ENCODE measurements at regions not wholly inside any gene's neighbourhood (a gene's known extent, or its start where the extent isn't known, plus 50 kb on each side); places are given as distances from the start of the nearest gene placed in this dataset.

GRCh38 chr7:421136-421991 lies 98.3 kb downstream of the PDGFA start:
- Histone ChIP-seq H3K9ac (ENCODE audit: low read length) (no peak overlapping the region), H3K27me3 (ENCODE audit: control insufficient read depth, insufficient read depth, low read length) (no peaks in the 10 kb centered on the region), H3K36me3 (ENCODE audit: control insufficient read depth, low read depth, low read length) (no peaks in the 10 kb centered on the region), H3K4me3 (ENCODE audit: low read length) (no peak overlapping the region), H3K4me1 (ENCODE audit: control insufficient read depth, low read depth, low read length) (no peaks in the 10 kb centered on the region), H3K9me3 (ENCODE audit: control insufficient read depth, low read depth, low read length) (no peaks in the 10 kb centered on the region), H3K27ac (ENCODE audit: low read length) (no peak overlapping the region)

DNA sequence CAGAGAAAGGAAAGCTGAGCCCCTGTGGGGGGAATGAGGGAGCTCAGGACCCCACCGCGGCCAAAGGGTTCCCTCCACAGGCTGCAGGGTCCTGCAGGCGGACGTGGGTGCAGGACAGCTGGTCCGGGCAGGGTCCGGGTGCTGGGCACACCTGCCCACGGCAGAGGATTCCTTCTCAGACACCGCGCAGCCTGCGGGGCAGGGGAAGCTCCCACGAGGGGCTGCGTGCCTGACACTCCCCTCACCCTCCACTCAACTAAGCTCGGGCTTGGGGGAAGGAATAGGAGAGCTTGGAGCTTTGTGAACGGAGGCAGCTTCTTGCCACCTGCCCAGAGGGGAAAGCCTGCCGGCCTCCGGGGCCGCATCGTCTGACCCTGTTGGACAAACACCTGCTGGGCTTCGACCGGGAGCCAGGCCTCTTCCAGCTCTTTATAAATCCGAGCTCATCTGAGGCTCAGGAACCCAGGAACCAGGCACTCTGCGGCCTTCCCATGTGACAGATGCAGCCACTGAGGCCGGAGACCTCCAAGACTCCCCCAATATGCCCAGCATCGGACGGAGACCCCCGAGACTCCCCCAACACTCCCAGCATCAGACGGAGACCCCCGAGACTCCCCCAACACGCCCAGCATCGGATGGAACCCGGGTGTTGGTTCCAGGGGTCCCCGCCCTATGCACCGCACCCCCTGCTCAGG lies 97.3 kb downstream of the PDGFA start:
- Histone ChIP-seq H3K27me3 (ENCODE audit: control insufficient read depth, insufficient read depth, low read length) (no peaks in the 10 kb centered on the region), H3K36me3 (ENCODE audit: control insufficient read depth, low read depth, low read length) (no peaks in the 10 kb centered on the region), H3K27ac (ENCODE audit: low read length) (no peak overlapping the region), H3K9ac (ENCODE audit: low read length) (no peak overlapping the region), H3K4me3 (ENCODE audit: low read length) (no peak overlapping the region), H3K9me3 (ENCODE audit: control insufficient read depth, low read depth, low read length) (no peaks in the 10 kb centered on the region), H3K4me1 (ENCODE audit: control insufficient read depth, low read depth, low read length) (no peaks in the 10 kb centered on the region)

DNA sequence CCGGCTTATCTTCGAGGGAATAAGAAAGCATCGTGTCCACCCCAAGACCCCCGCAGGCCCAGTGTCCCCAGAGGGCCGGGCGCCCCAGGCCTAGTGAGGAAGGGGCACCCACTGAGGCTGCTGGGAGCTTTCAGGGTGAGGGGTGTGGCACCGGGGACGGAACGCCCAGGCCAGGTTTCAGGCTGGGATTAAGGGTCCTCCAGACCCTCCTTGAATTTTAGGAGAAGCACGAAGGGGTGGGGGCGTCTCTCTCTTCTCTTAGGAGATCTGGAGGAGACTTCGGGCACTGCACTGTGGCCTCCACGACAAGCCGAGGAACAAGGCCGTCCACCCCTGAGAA lies 96.8 kb downstream of the PDGFA start:
- H3K36me3 ChIP-seq (ENCODE audit: control insufficient read depth, low read depth, low read length): no peaks in the 10 kb centered on the region
- no peak overlapping the region for H3K4me3 ChIP-seq (ENCODE audit: low read length)
- H3K9ac ChIP-seq (ENCODE audit: low read length): no peak overlapping the region
- no peak overlapping the region for H3K27ac ChIP-seq (ENCODE audit: low read length)
- no peaks in the 10 kb centered on the region for H3K27me3 ChIP-seq (ENCODE audit: control insufficient read depth, insufficient read depth, low read length)
- no peaks in the 10 kb centered on the region for H3K9me3 ChIP-seq (ENCODE audit: control insufficient read depth, low read depth, low read length)
- H3K4me1 ChIP-seq (ENCODE audit: control insufficient read depth, low read depth, low read length): no peaks in the 10 kb centered on the region

DNA sequence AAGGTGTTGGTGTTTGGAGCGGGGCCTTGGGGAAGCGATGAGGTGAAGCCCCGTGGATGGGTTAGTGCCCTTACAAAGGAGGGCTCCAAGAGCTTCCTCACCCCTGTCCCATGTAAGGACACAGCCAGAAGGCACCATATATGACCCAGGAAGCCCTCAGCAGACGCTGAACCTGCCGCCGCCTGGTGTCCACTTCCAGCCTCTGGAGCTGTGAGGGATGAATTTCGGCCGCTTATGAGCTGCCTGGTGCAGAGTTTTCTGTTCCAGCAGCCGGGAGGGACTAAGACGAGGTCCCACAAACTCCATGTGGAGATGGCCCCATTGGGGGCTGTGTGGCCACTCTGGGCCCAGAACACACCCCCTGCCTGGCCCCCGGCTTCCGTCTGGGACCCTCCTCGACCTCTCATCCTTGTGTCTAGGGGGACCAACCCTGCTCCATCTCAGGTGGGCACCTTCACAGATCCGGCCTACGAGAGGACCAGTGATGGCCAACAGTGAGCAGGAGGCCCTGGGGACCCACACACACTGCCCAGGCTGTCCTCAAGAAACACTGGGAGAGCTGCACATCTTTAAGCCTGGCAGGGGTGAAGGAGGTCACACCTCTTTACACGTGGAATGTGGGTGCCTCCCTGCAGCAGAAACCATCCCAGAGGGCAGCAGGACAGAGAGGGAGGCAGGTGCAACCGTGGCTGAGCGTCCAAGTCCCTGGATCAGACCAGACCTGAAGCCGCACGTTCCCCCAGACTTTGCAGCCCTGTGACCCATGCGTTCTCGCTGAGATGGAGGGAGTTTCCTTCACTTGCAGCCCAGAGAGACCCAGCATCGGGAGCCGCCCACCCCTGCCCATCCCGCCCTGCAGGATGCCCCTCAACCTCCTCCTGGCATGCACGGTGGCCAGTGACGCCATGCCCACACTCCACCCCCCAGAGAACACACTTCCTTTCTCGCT lies 96.1 kb downstream of the PDGFA start:
- H3K9ac ChIP-seq (ENCODE audit: low read length): no peak overlapping the region
- no peak overlapping the region for H3K27ac ChIP-seq (ENCODE audit: low read length)
- no peaks in the 10 kb centered on the region for H3K36me3 ChIP-seq (ENCODE audit: control insufficient read depth, low read depth, low read length)
- no peaks in the 10 kb centered on the region for H3K9me3 ChIP-seq (ENCODE audit: control insufficient read depth, low read depth, low read length)
- H3K27me3 ChIP-seq (ENCODE audit: control insufficient read depth, insufficient read depth, low read length): no peaks in the 10 kb centered on the region
- H3K4me1 ChIP-seq (ENCODE audit: control insufficient read depth, low read depth, low read length): no peaks in the 10 kb centered on the region
- H3K4me3 ChIP-seq (ENCODE audit: low read length): no peak overlapping the region

DNA sequence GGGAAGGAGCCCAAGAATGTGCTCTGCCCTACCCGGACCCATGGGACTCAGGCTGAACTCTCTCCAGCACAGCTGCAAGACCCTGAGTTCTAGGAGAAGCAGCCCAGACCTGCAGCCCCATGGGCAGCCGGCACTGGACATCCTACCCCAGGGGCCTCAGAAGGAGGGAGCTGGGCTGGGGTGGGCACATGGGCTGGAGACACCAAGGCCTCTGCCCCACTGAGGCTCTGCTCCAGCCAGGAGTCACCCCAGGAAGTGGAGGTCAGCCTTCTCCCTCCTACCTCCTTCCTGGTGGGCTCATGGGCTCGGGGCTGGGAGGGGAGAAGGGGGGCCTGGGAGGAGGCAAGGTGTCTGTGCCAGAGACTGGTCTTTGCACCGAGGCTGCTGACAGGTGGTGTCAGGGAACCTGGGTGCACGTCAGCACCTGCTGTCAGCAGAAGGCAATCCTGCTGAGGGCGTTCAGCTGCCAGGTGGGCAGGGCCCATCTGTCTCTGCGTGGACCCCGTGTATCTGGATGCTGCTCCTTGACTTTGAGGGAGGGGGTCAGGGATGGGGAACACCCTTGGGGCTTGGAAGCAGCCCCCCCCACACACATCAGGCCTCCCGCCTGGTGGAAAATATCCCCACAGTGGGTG lies 95.2 kb downstream of the PDGFA start:
- Histone ChIP-seq H3K9ac (ENCODE audit: low read length) (no peak overlapping the region), H3K27ac (ENCODE audit: low read length) (no peak overlapping the region), H3K27me3 (ENCODE audit: control insufficient read depth, insufficient read depth, low read length) (no peaks in the 10 kb centered on the region), H3K4me1 (ENCODE audit: control insufficient read depth, low read depth, low read length) (no peaks in the 10 kb centered on the region), H3K9me3 (ENCODE audit: control insufficient read depth, low read depth, low read length) (no peaks in the 10 kb centered on the region), H3K4me3 (ENCODE audit: low read length) (no peak overlapping the region), H3K36me3 (ENCODE audit: control insufficient read depth, low read depth, low read length) (no peaks in the 10 kb centered on the region)

DNA sequence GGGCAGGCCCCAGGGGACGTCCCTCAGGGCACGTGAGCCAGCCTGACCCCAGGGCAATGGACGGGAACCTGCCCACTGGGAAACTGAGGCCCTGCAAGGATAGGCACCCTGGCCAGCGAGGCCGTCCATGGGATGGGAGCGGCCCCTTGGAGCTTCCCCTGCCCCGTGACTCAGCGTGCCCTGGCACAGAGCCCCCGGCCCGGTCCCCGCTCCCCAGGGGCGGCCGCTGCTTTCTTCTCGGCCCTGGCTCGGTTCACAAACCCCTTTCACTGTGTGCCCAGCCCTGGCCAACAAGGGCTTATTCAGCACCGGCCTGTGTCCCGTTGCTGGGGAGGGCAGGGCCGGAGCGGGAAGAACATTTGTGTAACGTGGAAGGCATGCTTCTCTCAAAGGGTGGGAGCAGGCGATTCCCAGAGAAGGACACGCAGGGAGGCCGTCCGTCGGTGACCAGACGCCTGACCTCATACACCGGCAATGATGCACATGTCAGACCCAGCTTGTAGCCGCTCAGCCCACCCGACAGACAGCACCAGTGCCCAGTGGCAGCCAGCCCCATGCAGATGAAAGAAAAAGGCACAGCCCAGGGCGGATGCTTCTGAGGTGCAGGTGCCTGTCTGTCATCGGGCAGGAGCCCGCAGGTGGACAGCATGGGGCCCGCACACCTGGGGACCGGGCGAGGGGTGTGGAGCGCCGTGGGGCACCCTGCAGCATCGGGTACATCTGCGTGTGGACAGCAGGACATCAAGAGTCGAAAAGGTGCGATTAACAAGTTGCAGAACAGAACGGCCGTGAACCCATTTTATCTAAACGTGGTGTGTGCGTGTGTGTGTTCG lies 94.5 kb downstream of the PDGFA start:
- no peaks in the 10 kb centered on the region for H3K27me3 ChIP-seq (ENCODE audit: control insufficient read depth, insufficient read depth, low read length)
- no peaks in the 10 kb centered on the region for H3K9me3 ChIP-seq (ENCODE audit: control insufficient read depth, low read depth, low read length)
- H3K4me3 ChIP-seq (ENCODE audit: low read length): no peak overlapping the region
- H3K9ac ChIP-seq (ENCODE audit: low read length): no peak overlapping the region
- no peaks in the 10 kb centered on the region for H3K4me1 ChIP-seq (ENCODE audit: control insufficient read depth, low read depth, low read length)
- H3K36me3 ChIP-seq (ENCODE audit: control insufficient read depth, low read depth, low read length): no peaks in the 10 kb centered on the region
- no peak overlapping the region for H3K27ac ChIP-seq (ENCODE audit: low read length)

DNA sequence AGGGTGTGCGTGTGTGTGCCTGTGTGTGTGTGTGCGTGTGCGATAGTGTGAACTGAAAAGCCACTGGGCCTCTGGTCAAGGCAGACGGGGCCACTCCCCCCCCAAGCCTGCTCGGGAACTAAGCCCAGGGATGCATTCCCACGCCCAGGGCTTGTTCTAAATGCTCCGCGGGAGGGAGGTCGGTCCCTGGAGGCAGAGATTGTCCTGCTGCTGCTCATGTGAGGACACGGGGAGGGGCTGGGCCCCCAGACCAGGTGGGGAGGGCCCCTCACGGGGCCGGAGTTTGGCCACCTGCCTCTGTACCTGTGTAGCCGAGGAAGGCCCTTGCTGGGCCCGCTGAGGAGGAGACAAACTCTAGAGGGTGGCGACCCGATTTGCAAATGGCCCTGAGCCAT lies 93.9 kb downstream of the PDGFA start:
- Histone ChIP-seq H3K4me3 (ENCODE audit: low read length) (no peak overlapping the region), H3K36me3 (ENCODE audit: control insufficient read depth, low read depth, low read length) (no peaks in the 10 kb centered on the region), H3K4me1 (ENCODE audit: control insufficient read depth, low read depth, low read length) (no peaks in the 10 kb centered on the region), H3K9me3 (ENCODE audit: control insufficient read depth, low read depth, low read length) (no peaks in the 10 kb centered on the region), H3K9ac (ENCODE audit: low read length) (no peak overlapping the region), H3K27me3 (ENCODE audit: control insufficient read depth, insufficient read depth, low read length) (no peaks in the 10 kb centered on the region), H3K27ac (ENCODE audit: low read length) (no peak overlapping the region)

DNA sequence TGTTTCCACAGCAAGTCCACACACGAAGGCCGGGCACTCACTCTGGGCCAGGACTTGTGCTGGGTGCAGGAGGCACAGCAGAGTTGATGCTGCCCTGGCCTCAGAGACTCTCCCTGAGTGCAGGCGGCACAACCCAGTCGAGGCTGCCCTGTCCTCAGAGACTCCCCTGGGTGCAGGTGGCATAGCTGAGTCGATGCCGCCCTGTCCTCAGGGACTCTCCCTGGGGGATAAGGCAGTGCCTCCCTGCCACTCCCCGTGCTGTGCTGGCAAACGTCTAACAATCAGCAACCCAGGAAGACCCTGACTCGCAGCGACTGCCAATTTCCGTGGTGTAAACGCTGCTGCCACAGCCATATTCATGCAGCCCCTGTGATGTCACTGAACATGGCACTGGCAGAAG lies 93.1 kb downstream of the PDGFA start:
- no peak overlapping the region for H3K9ac ChIP-seq (ENCODE audit: low read length)
- H3K4me1 ChIP-seq (ENCODE audit: control insufficient read depth, low read depth, low read length): no peaks in the 10 kb centered on the region
- H3K27me3 ChIP-seq (ENCODE audit: control insufficient read depth, insufficient read depth, low read length): no peaks in the 10 kb centered on the region
- H3K9me3 ChIP-seq (ENCODE audit: control insufficient read depth, low read depth, low read length): no peaks in the 10 kb centered on the region
- H3K36me3 ChIP-seq (ENCODE audit: control insufficient read depth, low read depth, low read length): no peaks in the 10 kb centered on the region
- H3K4me3 ChIP-seq (ENCODE audit: low read length): no peak overlapping the region
- no peak overlapping the region for H3K27ac ChIP-seq (ENCODE audit: low read length)

GRCh38 chr7:427506-428103 lies 92.0 kb downstream of the PDGFA start:
- Histone ChIP-seq H3K27ac (ENCODE audit: low read length) (no peak overlapping the region), H3K36me3 (ENCODE audit: control insufficient read depth, low read depth, low read length) (no peaks in the 10 kb centered on the region), H3K27me3 (ENCODE audit: control insufficient read depth, insufficient read depth, low read length) (no peaks in the 10 kb centered on the region), H3K4me1 (ENCODE audit: control insufficient read depth, low read depth, low read length) (no peaks in the 10 kb centered on the region), H3K9ac (ENCODE audit: low read length) (no peak overlapping the region), H3K4me3 (ENCODE audit: low read length) (no peak overlapping the region), H3K9me3 (ENCODE audit: control insufficient read depth, low read depth, low read length) (no peaks in the 10 kb centered on the region)

GRCh38 chr7:428387-428786 lies 91.3 kb downstream of the PDGFA start:
- Histone ChIP-seq H3K27ac (ENCODE audit: low read length) (no peak overlapping the region), H3K36me3 (ENCODE audit: control insufficient read depth, low read depth, low read length) (no peaks in the 10 kb centered on the region), H3K4me3 (ENCODE audit: low read length) (no peak overlapping the region), H3K9ac (ENCODE audit: low read length) (no peak overlapping the region), H3K4me1 (ENCODE audit: control insufficient read depth, low read depth, low read length) (no peaks in the 10 kb centered on the region), H3K9me3 (ENCODE audit: control insufficient read depth, low read depth, low read length) (no peaks in the 10 kb centered on the region), H3K27me3 (ENCODE audit: control insufficient read depth, insufficient read depth, low read length) (no peaks in the 10 kb centered on the region)

Measured in iPS-18a (cell line).